AG09319 (cell line): ENCODE measurements at regions not wholly inside any gene's neighbourhood (a gene's known extent, or its start where the extent isn't known, plus 50 kb on each side); places are given as distances from the start of the nearest gene placed in this dataset.

ENCODE experiments used
- DNase-seq: peaks from one replicate; pipeline ENCODE4 v3.0.0-alpha.2; 2010; ENCODE audit warnings: low read depth; ENCODE audit errors: extremely low read depth
- CTCF ChIP-seq: IDR thresholded peaks from 2 replicates; pipeline ENCODE4 v1.5.1; 2011; ENCODE audit warnings: low read depth, mild to moderate bottlenecking, inconsistent platforms, low read length, moderate library complexity

- no peak for TF ChIP-seq CTCF
- no peak for DNase-seq
Observed at GRCh38 chr6:20036141-20036677, 176.1 kb downstream of the MBOAT1 start.

GRCh38 chr6:20038410-20039204 lies 173.7 kb downstream of the MBOAT1 start:
- peak; percentile 5 for DNase-seq
- no peak for TF ChIP-seq CTCF

- DNase-seq, result no peak
- no peak for TF ChIP-seq CTCF
Observed at GRCh38 chr6:20044883-20045282, 167.4 kb downstream of the MBOAT1 start.
